Fibroblast of villous mesenchyme (primary cell): ENCODE measurements at regions not wholly inside any gene's neighbourhood (a gene's known extent, or its start where the extent isn't known, plus 50 kb on each side); places are given as distances from the start of the nearest gene placed in this dataset.
"Not testable (repeated sequence)": the region's sequence is repeated elsewhere in the genome, so short reads cannot be mapped to it uniquely, and the experiment has no call there.

Experiments
- DNase-seq: peaks from one replicate; pipeline ENCODE4 v3.0.0-alpha.2; 2010; ENCODE audit warnings: low read depth
- H3K4me3 ChIP-seq: 2 replicates; pipeline ENCODE4 v1.5.1; 2011; ENCODE audit warnings: low read depth, mild to moderate bottlenecking, low read length
- CTCF ChIP-seq: IDR thresholded peaks from 2 replicates; pipeline ENCODE4 v1.5.1; 2012; ENCODE audit warnings: low read depth, mild to moderate bottlenecking, low read length; ENCODE audit not compliant: insufficient read depth

DNA sequence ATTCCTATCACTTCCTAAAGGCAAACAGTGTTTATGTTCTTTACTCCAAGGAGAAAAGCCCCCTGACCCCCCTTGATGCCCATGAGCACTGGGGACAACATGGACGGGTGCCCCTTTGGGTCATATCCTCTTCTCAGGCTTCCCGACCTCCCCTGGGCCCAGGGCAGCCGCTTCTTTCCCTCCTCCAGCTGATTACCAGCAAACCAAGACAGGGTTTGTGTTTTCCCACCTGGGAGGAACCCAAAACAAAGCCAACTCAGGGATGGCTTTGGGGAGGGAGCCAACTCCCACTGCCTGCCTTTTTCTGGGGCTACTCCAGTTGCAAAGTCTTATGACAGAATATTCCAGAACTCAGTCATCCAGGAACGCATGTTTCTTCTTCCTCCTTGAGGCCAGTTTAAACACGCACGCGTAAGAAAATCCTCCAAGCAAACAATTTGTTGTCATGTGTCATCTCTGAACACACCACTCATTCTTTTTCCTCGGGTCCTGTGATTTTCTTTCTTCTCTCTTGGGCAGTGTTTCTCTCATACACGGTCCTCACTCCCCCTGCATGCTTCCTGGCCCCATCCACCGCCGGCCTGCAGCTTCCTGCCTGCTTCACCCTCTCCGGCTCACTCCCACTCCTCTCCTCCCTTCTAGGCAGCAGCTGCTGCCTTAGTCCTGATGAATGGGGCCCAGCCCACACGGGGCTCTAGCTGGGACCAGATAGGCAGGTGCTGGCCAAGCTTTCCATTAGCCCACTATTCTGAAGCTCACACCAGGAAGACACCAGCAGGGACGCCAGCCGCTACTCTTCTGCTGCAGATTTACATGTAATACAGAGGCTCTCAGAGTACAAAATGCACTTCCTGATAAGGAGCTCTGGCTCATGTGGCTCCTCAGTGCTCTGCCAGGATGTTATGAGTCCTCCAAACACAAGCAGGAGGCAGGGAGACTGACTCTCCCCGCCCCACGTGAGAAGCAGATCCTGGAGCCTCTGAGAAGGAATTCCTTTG is 116.7 kb upstream of the VOPP1 start:
- H3K4me3 ChIP-seq, result not testable (repeated sequence)
- peak; percentile 18 for DNase-seq

GRCh38 chr7:55688261-55688660 is 116.0 kb upstream of the VOPP1 start:
- not testable (repeated sequence) for DNase-seq, H3K4me3 ChIP-seq

DNA sequence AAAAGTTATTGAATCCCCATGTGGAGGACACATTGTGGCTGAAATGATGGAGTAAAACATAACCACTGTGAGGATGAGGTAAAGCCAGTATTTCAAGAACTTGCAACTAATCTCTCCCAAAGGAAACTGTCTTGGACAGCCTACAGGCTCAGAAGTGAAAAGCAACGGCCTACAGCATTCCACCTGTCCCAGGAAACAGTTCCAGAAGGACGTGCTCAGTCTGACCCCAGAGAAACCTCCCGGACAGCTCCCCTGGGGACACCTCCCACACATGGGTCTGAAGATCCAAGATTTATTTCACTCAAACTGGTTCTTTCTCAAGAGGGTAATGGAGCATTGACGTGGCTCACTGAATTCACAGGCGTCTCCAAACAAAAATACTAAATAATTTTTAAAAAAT is 115.0 kb upstream of the VOPP1 start:
- H3K4me3 ChIP-seq, DNase-seq: not testable (repeated sequence)

- DNase-seq, H3K4me3 ChIP-seq: not testable (repeated sequence)
These were observed 114.5 kb upstream of the VOPP1 start for GRCh38 chr7:55686771-55687170.

DNA sequence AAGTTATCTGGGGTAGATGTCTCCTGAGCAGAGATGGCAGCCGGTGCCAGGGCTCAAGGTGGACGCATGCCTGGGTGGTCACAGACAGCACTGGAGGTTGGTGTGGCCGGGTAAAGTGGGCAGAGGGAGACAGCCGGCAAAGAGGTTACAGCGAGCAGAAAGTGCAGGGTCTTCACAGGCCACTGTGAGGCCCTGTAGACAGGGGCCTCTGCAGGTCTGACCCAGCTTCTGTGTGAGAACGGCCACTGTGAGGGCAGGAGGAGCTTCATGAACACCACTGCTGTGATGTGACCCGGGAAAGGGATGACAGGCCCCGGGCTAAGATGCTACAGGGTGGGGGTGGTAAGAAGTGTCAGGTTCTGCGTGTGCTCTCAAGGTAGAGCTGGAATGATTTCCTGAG is 111.2 kb upstream of the VOPP1 start:
- not testable (repeated sequence) for H3K4me3 ChIP-seq

DNA sequence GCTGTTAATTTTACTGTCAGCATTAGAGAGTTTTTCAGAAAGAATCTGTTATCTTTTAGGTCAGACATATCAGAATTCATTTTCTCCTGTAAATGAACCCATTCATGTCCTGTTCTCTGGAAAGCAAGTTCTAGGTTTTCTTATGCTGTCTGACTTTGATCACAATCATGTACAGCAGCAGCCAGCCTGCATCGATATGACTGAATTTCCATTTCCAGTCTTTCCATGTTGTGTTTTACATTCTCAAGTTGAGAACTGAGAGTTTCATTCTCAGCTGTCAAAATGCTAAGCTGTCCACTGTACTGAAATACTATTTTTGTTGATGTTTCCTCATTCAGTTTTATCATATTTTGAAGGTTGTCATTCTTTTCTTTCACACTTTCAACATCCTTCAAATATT is 103.3 kb upstream of the VOPP1 start:
- not testable (repeated sequence) for DNase-seq, H3K4me3 ChIP-seq

More for the DNA sequence above, 111.2 kb upstream of the VOPP1 start:
- DNase-seq, result not testable (repeated sequence)

- DNase-seq, H3K4me3 ChIP-seq: not testable (repeated sequence)
These were observed 101.2 kb upstream of the VOPP1 start for GRCh38 chr7:55673525-55673924.

- not testable (repeated sequence) for DNase-seq, H3K4me3 ChIP-seq
These were observed 99.8 kb upstream of the VOPP1 start for GRCh38 chr7:55672084-55672483.

DNA sequence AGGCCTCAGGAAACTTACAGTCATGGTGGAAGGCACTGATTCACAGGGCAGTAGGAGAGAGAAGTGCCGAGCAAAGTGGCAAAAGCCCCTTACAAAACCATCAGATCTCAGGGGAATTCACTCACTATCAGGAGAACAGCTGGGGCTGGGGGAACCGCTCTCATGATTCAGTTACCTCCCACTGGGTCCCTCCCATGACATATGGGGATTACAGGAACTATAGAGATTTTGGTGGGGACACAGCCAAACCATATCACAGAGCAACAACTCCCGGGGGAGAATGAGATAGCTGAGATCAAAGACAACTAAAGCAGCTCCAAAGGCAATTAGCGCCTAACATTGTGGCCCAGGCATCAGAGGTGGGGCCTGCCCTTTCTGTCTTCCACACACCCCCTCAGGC is 85.4 kb upstream of the VOPP1 start:
- DNase-seq, result no peak
- H3K4me3 ChIP-seq, result no peak overlapping the region
- TF ChIP-seq CTCF, result no peak

DNA sequence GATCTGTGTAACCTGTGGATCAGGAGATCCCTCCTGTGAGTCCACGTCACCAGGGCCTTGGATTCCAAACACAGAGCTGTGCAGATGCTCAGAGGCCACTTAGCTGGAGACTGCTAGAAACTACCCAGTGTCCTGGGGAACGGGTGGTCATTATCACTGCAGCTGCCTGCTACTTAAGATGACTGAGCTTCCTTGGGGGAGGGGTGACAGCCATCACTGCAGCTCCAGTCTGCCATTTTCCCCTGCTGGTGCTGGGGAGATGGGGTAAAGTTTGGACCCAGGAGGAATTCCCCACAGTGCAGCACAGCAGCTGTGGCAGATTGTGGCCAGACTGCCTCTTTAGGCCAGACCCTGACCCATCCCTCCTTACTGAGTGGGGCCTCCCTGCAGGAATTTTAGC is 78.8 kb upstream of the VOPP1 start:
- TF ChIP-seq CTCF, result no peak
- H3K4me3 ChIP-seq, result no peak overlapping the region
- no peak for DNase-seq

- no peak for DNase-seq
- no peak overlapping the region for H3K4me3 ChIP-seq
- no peak for TF ChIP-seq CTCF
These were observed 76.9 kb upstream of the VOPP1 start for GRCh38 chr7:55649238-55649637.
